Mammary epithelial cell (primary cell): ENCODE measurements at regions not wholly inside any gene's neighbourhood (a gene's known extent, or its start where the extent isn't known, plus 50 kb on each side); places are given as distances from the start of the nearest gene placed in this dataset.

Experiments
- CTCF ChIP-seq, 2 donors: IDR thresholded peaks in 1 of 2; conservative IDR thresholded peaks in 1 of 2; 2 replicates each; pipeline ENCODE4 v1.5.1; 2011 to 2012; ENCODE audit warnings: inconsistent platforms in 2 of 2, low read length in 2 of 2, mild to moderate bottlenecking in 2 of 2, control low read depth in 1 of 2, low read depth in 1 of 2; ENCODE audit not compliant: insufficient read depth in 1 of 2; ENCODE audit errors: extremely low read depth in 1 of 2
- EZH2 ChIP-seq: IDR thresholded peaks from 2 replicates; pipeline ENCODE4 v1.6.1; 2012; ENCODE audit warnings: low read length, inconsistent platforms, borderline replicate concordance

- TF ChIP-seq CTCF (conservative IDR thresholded peaks at IDR 0.05 in 1 of 2, IDR thresholded peaks at IDR 0.05 in 1 of 2; ENCODE audit: extremely low read depth in 1 of 2, insufficient read depth in 1 of 2, low read depth in 1 of 2, low read length in 2 of 2) (no peak), EZH2 (no peak)
These were observed 369.5 kb downstream of the MFSD1 start for GRCh38 chr3:159171333-159171732.
